SK-N-SH (cell line): ENCODE measurements at regions not wholly inside any gene's neighbourhood (a gene's known extent, or its start where the extent isn't known, plus 50 kb on each side); places are given as distances from the start of the nearest gene placed in this dataset.

ENCODE experiments used
- CTCF ChIA-PET: fragments of 300-600, 350-600 bp; formaldehyde crosslinking; extraction: SDS; loops from one replicate; lab custom pipeline; 2021; lab: Yijun Ruan, JAX
- POLR2A ChIA-PET: fragments of 350-600 bp; sonication (Branson Sonifier 250); formaldehyde crosslinking; extraction: SDS; loops from one replicate; lab custom pipeline; 2020; ENCODE audit warnings: antibody characterized with exemption, inconsistent platforms; lab: Yijun Ruan, JAX
- DNase-seq: peaks from one replicate; pipeline ENCODE4 v3.0.0; 2012
- H2AFZ ChIP-seq: fragments of 200-600 bp; sonication (generic); 2 replicates; pipeline ENCODE4 v1.8.1; 2016; ENCODE audit warnings: antibody characterized with exemption, mild to moderate bottlenecking, low read depth
- H3F3A ChIP-seq: fragments of 200-600 bp; sonication (generic); replicated peaks from 2 replicates; pipeline ENCODE3; 2016; ENCODE audit warnings: antibody characterized with exemption, mild to moderate bottlenecking; ENCODE audit not compliant: insufficient read depth
- H3K27ac ChIP-seq, 2 experiments: fragments of 200-500 bp in 1 of 2; fragments of 200-600 bp in 1 of 2; sonication (Bioruptor generic) in 1 of 2; sonication (generic), shearing (Covaris generic) in 1 of 2; 2 replicates each; pipeline versions ENCODE4 v1.5.1 to v1.6.1; 2014 to 2016; ENCODE audit warnings: low read depth in 2 of 2, inconsistent platforms in 1 of 2, low read length in 1 of 2, mild to moderate bottlenecking in 1 of 2, mixed read lengths in 1 of 2
- H3K27me3 ChIP-seq: fragments of 200-600 bp; sonication (generic), shearing (Covaris generic); 2 replicates; pipeline ENCODE4 v1.6.1; 2016; ENCODE audit warnings: mixed run types; ENCODE audit not compliant: insufficient read depth
- H3K36me3 ChIP-seq, 2 experiments: fragments of 200-500 bp in 1 of 2; fragments of 200-600 bp in 1 of 2; sonication (Bioruptor generic) in 1 of 2; sonication (generic) in 1 of 2; replicated peaks in 1 of 2; 2 replicates each; pipeline versions ENCODE3 to v1.5.1; 2014 to 2016; ENCODE audit warnings: low read length in 1 of 2, mild to moderate bottlenecking in 1 of 2; ENCODE audit not compliant: insufficient read depth in 2 of 2, control insufficient read depth in 1 of 2
- H3K4me1 ChIP-seq, 2 experiments: fragments of 200-500 bp in 1 of 2; fragments of 200-600 bp in 1 of 2; sonication (Bioruptor generic) in 1 of 2; sonication (generic), shearing (Covaris generic) in 1 of 2; 2 replicates each; pipeline versions ENCODE4 v1.5.1 to v1.6.1; 2014 to 2016; ENCODE audit warnings: low read depth in 1 of 2, low read length in 1 of 2, mixed run types in 1 of 2; ENCODE audit not compliant: insufficient read depth in 2 of 2, control insufficient read depth in 1 of 2
- H3K4me2 ChIP-seq: fragments of 200-600 bp; sonication (generic), shearing (Covaris generic); 2 replicates; pipeline ENCODE4 v1.6.1; 2017; ENCODE audit warnings: mixed run types
- H3K4me3 ChIP-seq, 2 experiments: fragments of 200-500 bp in 1 of 2; fragments of 200-600 bp in 1 of 2; sonication (Bioruptor generic) in 1 of 2; sonication (generic), shearing (Covaris generic) in 1 of 2; 2 replicates each; pipeline versions ENCODE4 v1.5.1 to v1.8.1; 2014 to 2016; ENCODE audit warnings: low read depth in 2 of 2, inconsistent platforms in 1 of 2, low read length in 1 of 2, mild to moderate bottlenecking in 1 of 2, mixed read lengths in 1 of 2, moderate library complexity in 1 of 2
- H3K79me2 ChIP-seq: fragments of 200-600 bp; sonication (generic); 2 replicates; pipeline ENCODE4 v1.8.1; 2017; ENCODE audit warnings: mild to moderate bottlenecking; ENCODE audit not compliant: insufficient read depth
- H3K9ac ChIP-seq: fragments of 200-600 bp; sonication (generic); 2 replicates; pipeline ENCODE4 v1.6.1; 2017; ENCODE audit warnings: mixed run types
- H3K9me2 ChIP-seq: fragments of 200-600 bp; sonication (generic); 2 replicates; pipeline ENCODE4 v1.6.1; 2017; ENCODE audit warnings: mixed run types
- H3K9me3 ChIP-seq: fragments of 200-600 bp; sonication (generic); 2 replicates; pipeline ENCODE4 v1.6.1; 2017; ENCODE audit warnings: mixed run types, mild to moderate bottlenecking, moderate library complexity
- H4K20me1 ChIP-seq: fragments of 200-600 bp; sonication (generic); 2 replicates; pipeline ENCODE4 v1.6.1; 2017; ENCODE audit warnings: mild to moderate bottlenecking, mixed run types; ENCODE audit not compliant: insufficient read depth
- CTCF ChIP-seq: fragments of 200-600 bp; sonication (generic); IDR thresholded peaks from 2 replicates; pipeline ENCODE4 v1.6.1; 2017; ENCODE audit warnings: antibody characterized with exemption, mild to moderate bottlenecking, moderate library complexity
- ELF1 ChIP-seq: IDR thresholded peaks from 2 replicates; pipeline ENCODE4 v1.4.0; 2012
- EP300 ChIP-seq, 2 experiments: IDR thresholded peaks; 2 replicates each; pipeline versions ENCODE4 v1.4.0 to v1.6.1; 2012; ENCODE audit warnings: borderline replicate concordance in 1 of 2, low read depth in 1 of 2, low read length in 1 of 2
- GABPA ChIP-seq: IDR thresholded peaks from 2 replicates; pipeline ENCODE4 v1.4.0; 2012; ENCODE audit warnings: low read depth, mild to moderate bottlenecking
- GATA2 ChIP-seq: sonication (generic); formaldehyde crosslinking; IDR thresholded peaks from 2 replicates; pipeline ENCODE4 v1.5.0; 2020; ENCODE audit warnings: mild to moderate bottlenecking, missing genetic modification reagents
- JUND ChIP-seq: IDR thresholded peaks from 2 replicates; pipeline ENCODE4 v1.4.0; 2012
- MEF2A ChIP-seq: IDR thresholded peaks from 2 replicates; pipeline ENCODE4 v1.4.0; 2012; ENCODE audit warnings: low read depth, borderline replicate concordance
- NFIC ChIP-seq: IDR thresholded peaks from 2 replicates; pipeline ENCODE4 v1.4.0; 2012; ENCODE audit warnings: borderline replicate concordance
- NRF1 ChIP-seq: IDR thresholded peaks from 2 replicates; pipeline ENCODE4 v1.6.1; 2012; ENCODE audit warnings: low read depth, mild to moderate bottlenecking, low read length
- PBX3 ChIP-seq: IDR thresholded peaks from 2 replicates; pipeline ENCODE4; 2012
- POLR2AphosphoS5 ChIP-seq: IDR thresholded peaks from 2 replicates; pipeline ENCODE4 v1.6.1; 2012; ENCODE audit warnings: low read depth, low read length
- RFX5 ChIP-seq: IDR thresholded peaks from 2 replicates; pipeline ENCODE4 v1.6.1; 2012; ENCODE audit warnings: mild to moderate bottlenecking, improper control_type of control experiment, low read length
- RXRA ChIP-seq: IDR thresholded peaks from 2 replicates; pipeline ENCODE4 v1.4.0; 2012; ENCODE audit warnings: low read depth, mild to moderate bottlenecking, borderline replicate concordance
- SMC3 ChIP-seq: IDR thresholded peaks from 2 replicates; pipeline ENCODE4 v1.6.1; 2012; ENCODE audit warnings: low read depth, low read length, improper control_type of control experiment
- TCF12 ChIP-seq: IDR thresholded peaks from 2 replicates; pipeline ENCODE4 v1.4.0; 2012
- USF1 ChIP-seq: IDR thresholded peaks from 2 replicates; pipeline ENCODE4 v1.4.0; 2012; ENCODE audit warnings: low read depth, borderline replicate concordance
- WGBS: methylation state at CpG from one replicate; pipeline ENCODE4 v1.1.6; 2017; ENCODE audit warnings: low lambda C conversion rate; 5-methylcytosine and 5-hydroxymethylcytosine counted together

- Histone ChIP-seq H4K20me1 (no peaks in the 10 kb centered on the region), H3K4me3 (no peak overlapping the region), H3K9ac (no peak overlapping the region), H3K27me3 (no peaks in the 10 kb centered on the region; the same call in 1 of the 2 replicates), H3K79me2 (no peaks in the 10 kb centered on the region), H3K27ac (no peak overlapping the region), H3K36me3 (no peaks in the 10 kb centered on the region), H3F3A (no peaks in the 10 kb centered on the region), H3K4me2 (no peak overlapping the region), H3K9me3 (no peaks in the 10 kb centered on the region), H3K4me1 (no peaks in the 10 kb centered on the region), H3K9me2 (no peaks in the 10 kb centered on the region), H2AFZ (no peak overlapping the region)
- TF ChIP-seq ELF1, result no peak
- ChIA-PET CTCF (interaction anchor here (1.1 kb wide), 1 partner anchor 47 kb away, joined by 3 read pairs; no protein-coding TSS in a partner anchor), POLR2A (no interaction called here)
- 34% methylated on average over 8 of the region's 8 CpGs for WGBS
- no peak for DNase-seq
Observed at GRCh38 chr5:6812800-6813731, 99.8 kb downstream of the TENT4A start.

- 31% methylated on average over 5 of the region's 5 CpGs for WGBS
- CTCF ChIA-PET, result no interaction called here
- no peaks in the 10 kb centered on the region for H3K79me2 ChIP-seq
Observed at GRCh38 chr5:6814816-6815215, 101.6 kb downstream of the TENT4A start.

More at GRCh38 chr5:6814816-6815215, 101.6 kb downstream of the TENT4A start:
- H3K4me2 ChIP-seq, result no peak overlapping the region
- no peaks in the 10 kb centered on the region for H4K20me1 ChIP-seq
- TF ChIP-seq EP300 (IDR thresholded peaks at IDR 0.05; ENCODE audit: borderline replicate concordance in 1 of 2, low read depth in 1 of 2, low read length in 1 of 2), result no peak
- TF ChIP-seq ELF1, result no peak
- TF ChIP-seq USF1, result no peak
- TF ChIP-seq GATA2 (CRISPR knock-in tag), result no peak
- no peak for TF ChIP-seq RFX5
- no peak for TF ChIP-seq PBX3
- TF ChIP-seq SMC3, result no peak
- TF ChIP-seq CTCF, result no peak
- TF ChIP-seq TCF12, result no peak
- TF ChIP-seq POLR2AphosphoS5, result no peak
- TF ChIP-seq NRF1, result no peak
- no peak for TF ChIP-seq JUND
- no peak for TF ChIP-seq GABPA
- no peak for TF ChIP-seq NFIC
- TF ChIP-seq MEF2A, result no peak
- TF ChIP-seq RXRA, result no peak
- DNase-seq, result no peak
- H3K4me3 ChIP-seq, result no peak overlapping the region
- H2AFZ ChIP-seq, result no peak overlapping the region
- no peaks in the 10 kb centered on the region for H3K9me3 ChIP-seq
- H3K27ac ChIP-seq, result no peak overlapping the region
- H3K36me3 ChIP-seq, result no peaks in the 10 kb centered on the region
- H3K9ac ChIP-seq, result no peak overlapping the region
- no peaks in the 10 kb centered on the region; the same call in 1 of the 2 replicates for H3K27me3 ChIP-seq
- H3K4me1 ChIP-seq, result no peaks in the 10 kb centered on the region
- H3F3A ChIP-seq, result no peaks in the 10 kb centered on the region
- POLR2A ChIA-PET, result no interaction called here
- no peaks in the 10 kb centered on the region for H3K9me2 ChIP-seq
